ENCODE measurements at regions not wholly inside any gene's neighbourhood (a gene's known extent, or its start where the extent isn't known, plus 50 kb on each side); places are given as distances from the start of the nearest gene placed in this dataset.
"Not testable (repeated sequence)": the region's sequence is repeated elsewhere in the genome, so short reads cannot be mapped to it uniquely, and the experiment has no call there.

GRCh38 chr2:53112408-53112807 is 655.2 kb upstream of the CHAC2 start:
- not testable (repeated sequence) for TF ChIP-seq POLR2A, CTCF, POLR2AphosphoS5 (IDR thresholded peaks at IDR 0.05)
